Medulla oblongata (tissue), 1 donor: ENCODE measurements at regions not wholly inside any gene's neighbourhood (a gene's known extent, or its start where the extent isn't known, plus 50 kb on each side); places are given as distances from the start of the nearest gene placed in this dataset.

Source experiments
- DNase-seq: peaks from one replicate; pipeline ENCODE4 v3.0.0-alpha.2; 2015; ENCODE audit errors: extremely low spot score

- no peak for DNase-seq
Observed at GRCh38 chr2:118665784-118666529, 181.5 kb downstream of the EN1 start.

GRCh38 chr2:118661179-118661578 lies 186.3 kb downstream of the EN1 start:
- no peak for DNase-seq

GRCh38 chr2:118658596-118659198 lies 188.8 kb downstream of the EN1 start:
- DNase-seq: no peak

- no peak for DNase-seq
Observed at GRCh38 chr2:118657466-118657865, 190.0 kb downstream of the EN1 start.

- no peak for DNase-seq
Observed at GRCh38 chr2:118654945-118655344, 192.5 kb downstream of the EN1 start.

- DNase-seq: no peak
Observed at GRCh38 chr2:118650327-118650726, 197.1 kb downstream of the EN1 start.

GRCh38 chr2:118645876-118646275 lies 201.6 kb downstream of the EN1 start:
- no peak for DNase-seq

GRCh38 chr2:118644190-118644589 lies 203.3 kb downstream of the EN1 start:
- DNase-seq: no peak

- DNase-seq: no peak
Observed at GRCh38 chr2:118643294-118643693, 204.2 kb downstream of the EN1 start.

- no peak for DNase-seq
Observed at GRCh38 chr2:118642501-118642900, 204.9 kb downstream of the EN1 start.

GRCh38 chr2:118641711-118642110 lies 205.7 kb downstream of the EN1 start:
- no peak for DNase-seq

- DNase-seq: no peak
Observed at GRCh38 chr2:118639371-118639770, 208.1 kb downstream of the EN1 start.

GRCh38 chr2:118638453-118638852 lies 209.0 kb downstream of the EN1 start:
- no peak for DNase-seq

GRCh38 chr2:118635891-118636290 lies 211.6 kb downstream of the EN1 start:
- no peak for DNase-seq

- DNase-seq: no peak
Observed at GRCh38 chr2:118634876-118635275, 212.6 kb downstream of the EN1 start.

- no peak for DNase-seq
Observed at GRCh38 chr2:118633371-118634018, 214.0 kb downstream of the EN1 start.

- no peak for DNase-seq
Observed at GRCh38 chr2:118632921-118633320, 214.5 kb downstream of the EN1 start.

GRCh38 chr2:118627156-118627555 lies 220.3 kb downstream of the EN1 start:
- DNase-seq: no peak

GRCh38 chr2:118622913-118623312 lies 224.5 kb downstream of the EN1 start:
- no peak for DNase-seq

GRCh38 chr2:118622108-118622507 lies 225.3 kb downstream of the EN1 start:
- no peak for DNase-seq

GRCh38 chr2:118618279-118618678 lies 229.2 kb downstream of the EN1 start:
- DNase-seq: no peak

- DNase-seq: no peak
Observed at GRCh38 chr2:118616432-118616831, 231.0 kb downstream of the EN1 start.

GRCh38 chr2:118614841-118615271 lies 232.6 kb downstream of the EN1 start:
- DNase-seq: no peak
